ENCODE measurements at regions not wholly inside any gene's neighbourhood (a gene's known extent, or its start where the extent isn't known, plus 50 kb on each side); places are given as distances from the start of the nearest gene placed in this dataset.

DNA sequence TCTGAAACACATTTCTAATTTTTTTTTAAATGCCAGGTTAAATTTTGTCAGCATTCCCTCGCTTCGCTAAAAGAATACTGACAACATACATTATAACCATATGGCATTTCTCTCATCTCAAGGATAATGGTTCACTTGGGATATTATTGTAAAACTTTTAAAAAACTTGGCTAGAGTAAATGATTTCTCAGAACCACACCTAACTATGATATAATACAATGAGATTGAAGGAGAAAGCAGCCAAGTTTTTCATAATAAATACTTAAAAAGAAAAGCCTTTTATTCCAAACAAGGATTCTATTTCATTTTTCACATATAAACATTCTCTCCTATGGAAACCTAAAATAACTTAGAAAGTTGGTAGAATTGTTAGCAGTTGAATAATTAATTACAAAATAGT, 413.9 kb downstream of the HGF start:
- no peak for DNase-seq (ENCODE audit: low read depth, low spot score)
- Histone ChIP-seq H3K27me3 (ENCODE audit: insufficient read depth, insufficient read length) (no peaks in the 10 kb centered on the region), H3K9ac (ENCODE audit: insufficient read length, low read depth) (no peak overlapping the region), H3K4me3 (ENCODE audit: insufficient read length, low read depth) (no peak overlapping the region), H3K9me3 (ENCODE audit: insufficient read depth, low read length) (no peaks in the 10 kb centered on the region), H3K4me1 (ENCODE audit: insufficient read depth, insufficient read length) (no peaks in the 10 kb centered on the region), H3K36me3 (ENCODE audit: insufficient read depth, insufficient read length, low read length) (no peaks in the 10 kb centered on the region)
- TF ChIP-seq YY1 (IDR thresholded peaks at IDR 0.05; ENCODE audit: insufficient read depth, insufficient read length) (no peak), SUZ12 (IDR thresholded peaks at IDR 0.05; ENCODE audit: extremely low read depth, insufficient read depth, insufficient read length) (no peak)

DNA sequence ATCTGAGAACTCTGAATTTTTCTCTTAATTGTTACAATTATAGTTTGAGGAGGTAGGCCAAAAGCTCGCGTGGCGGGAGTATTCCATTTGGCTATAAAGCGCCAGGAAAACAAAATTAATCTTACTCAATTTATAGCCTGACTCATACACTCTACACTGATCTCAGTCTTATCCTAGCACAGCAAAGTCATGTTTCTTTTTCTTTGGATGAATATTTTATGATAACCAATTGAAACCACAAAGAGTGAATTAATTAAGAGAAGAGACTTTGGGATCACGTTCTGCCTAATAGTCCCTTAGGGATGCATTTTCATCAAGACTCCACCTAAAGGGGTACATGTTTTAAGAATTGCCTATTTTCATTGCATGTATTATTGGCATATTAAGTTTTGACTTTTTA, 420.8 kb downstream of the HGF start:
- no peaks in the 10 kb centered on the region for H3K36me3 ChIP-seq (ENCODE audit: insufficient read depth, insufficient read length, low read length)
- no peak overlapping the region for H3K9ac ChIP-seq (ENCODE audit: insufficient read length, low read depth)
- TF ChIP-seq YY1 (IDR thresholded peaks at IDR 0.05; ENCODE audit: insufficient read depth, insufficient read length) = no peak
- no peak for TF ChIP-seq SUZ12 (IDR thresholded peaks at IDR 0.05; ENCODE audit: extremely low read depth, insufficient read depth, insufficient read length)
- TF ChIP-seq ZNF274 (IDR thresholded peaks at IDR 0.05; ENCODE audit: low read depth, low read length) = no peak
- no peaks in the 10 kb centered on the region for H3K27me3 ChIP-seq (ENCODE audit: insufficient read depth, insufficient read length)
- H3K4me1 ChIP-seq (ENCODE audit: insufficient read depth, insufficient read length) = no peaks in the 10 kb centered on the region
- DNase-seq (ENCODE audit: low read depth, low spot score) = no peak
- H3K4me3 ChIP-seq (ENCODE audit: insufficient read length, low read depth) = no peak overlapping the region
- no peaks in the 10 kb centered on the region for H3K9me3 ChIP-seq (ENCODE audit: insufficient read depth, low read length)

DNA sequence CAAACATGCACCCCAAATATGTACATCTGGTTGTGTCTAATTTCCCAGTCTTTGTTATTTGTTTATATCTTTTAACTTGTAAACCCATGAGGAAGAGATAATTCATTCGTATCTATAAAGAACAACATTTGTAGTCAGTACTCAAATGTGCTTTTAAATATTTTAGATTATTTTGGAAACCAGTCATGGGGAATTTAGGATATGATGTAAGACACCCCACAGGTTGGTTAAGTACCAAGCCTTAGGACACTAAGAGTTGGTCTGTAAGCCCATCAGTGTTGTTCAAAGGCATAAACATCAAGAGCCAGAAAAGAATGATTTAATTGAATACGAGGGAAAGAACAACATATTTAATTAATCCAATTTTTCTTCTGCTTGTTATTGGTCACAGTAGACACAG, 421.1 kb upstream of the SEMA3C start:
- Histone ChIP-seq H3K9ac (ENCODE audit: insufficient read length, low read depth) (no peak overlapping the region), H3K4me1 (ENCODE audit: insufficient read depth, insufficient read length) (no peaks in the 10 kb centered on the region), H3K36me3 (ENCODE audit: insufficient read depth, insufficient read length, low read length) (no peaks in the 10 kb centered on the region), H3K4me3 (ENCODE audit: insufficient read length, low read depth) (no peak overlapping the region), H3K9me3 (ENCODE audit: insufficient read depth, low read length) (no peaks in the 10 kb centered on the region), H3K27me3 (ENCODE audit: insufficient read depth, insufficient read length) (no peaks in the 10 kb centered on the region)
- TF ChIP-seq YY1 (IDR thresholded peaks at IDR 0.05; ENCODE audit: insufficient read depth, insufficient read length) (no peak), ZNF274 (IDR thresholded peaks at IDR 0.05; ENCODE audit: low read depth, low read length) (no peak), SUZ12 (IDR thresholded peaks at IDR 0.05; ENCODE audit: extremely low read depth, insufficient read depth, insufficient read length) (no peak)
- no peak for DNase-seq (ENCODE audit: low read depth, low spot score)

DNA sequence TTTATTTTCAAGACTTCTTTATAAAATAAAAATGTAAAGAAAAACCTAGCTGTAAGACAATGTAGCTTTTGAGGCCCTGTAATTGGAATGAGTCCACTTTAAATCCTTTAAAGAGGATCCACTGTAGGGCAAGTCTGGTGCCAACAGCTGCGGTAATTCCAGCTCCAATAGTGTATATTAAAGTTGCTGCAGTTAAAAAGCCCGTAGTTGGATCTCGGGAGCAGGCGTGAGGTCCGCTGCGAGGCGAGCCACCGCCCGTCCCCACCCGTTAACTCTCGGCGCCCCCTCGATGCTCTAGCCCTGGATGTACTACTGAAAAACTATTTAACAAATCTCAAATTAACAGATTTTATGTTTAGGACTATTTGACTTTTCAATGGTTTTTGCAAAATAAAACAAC, 414.7 kb upstream of the SEMA3C start:
- Histone ChIP-seq H3K9ac (ENCODE audit: insufficient read length, low read depth) (no peak overlapping the region), H3K27me3 (ENCODE audit: insufficient read depth, insufficient read length) (no peaks in the 10 kb centered on the region), H3K4me3 (ENCODE audit: insufficient read length, low read depth) (no peak overlapping the region), H3K9me3 (ENCODE audit: insufficient read depth, low read length) (no peaks in the 10 kb centered on the region), H3K36me3 (ENCODE audit: insufficient read depth, insufficient read length, low read length) (no peaks in the 10 kb centered on the region), H3K4me1 (ENCODE audit: insufficient read depth, insufficient read length) (no peaks in the 10 kb centered on the region)
- DNase-seq (ENCODE audit: low read depth, low spot score) = no peak
- TF ChIP-seq ZNF274 (IDR thresholded peaks at IDR 0.05; ENCODE audit: low read depth, low read length) (no peak), YY1 (IDR thresholded peaks at IDR 0.05; ENCODE audit: insufficient read depth, insufficient read length) (no peak), SUZ12 (IDR thresholded peaks at IDR 0.05; ENCODE audit: extremely low read depth, insufficient read depth, insufficient read length) (no peak)

DNA sequence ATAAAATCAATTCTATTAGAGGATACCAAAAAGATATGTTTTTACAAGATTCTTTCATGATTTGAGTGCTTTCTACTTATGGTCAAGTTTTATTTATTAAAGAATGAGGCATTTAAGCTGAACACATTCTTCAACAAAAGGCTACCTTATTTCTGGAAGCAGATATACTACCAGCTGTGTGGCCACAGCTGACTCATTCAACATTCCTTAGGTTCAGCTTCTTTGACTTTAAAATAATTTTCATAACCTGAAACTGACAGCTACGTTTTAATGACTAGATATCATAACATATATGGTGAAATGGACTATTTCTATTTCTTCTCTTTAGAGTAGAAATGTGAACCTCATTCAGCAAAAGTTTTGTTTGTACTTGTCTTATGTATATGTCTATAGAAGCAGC, 414.2 kb upstream of the SEMA3C start:
- H3K36me3 ChIP-seq (ENCODE audit: insufficient read depth, insufficient read length, low read length) = no peaks in the 10 kb centered on the region
- H3K4me1 ChIP-seq (ENCODE audit: insufficient read depth, insufficient read length) = no peaks in the 10 kb centered on the region
- H3K27me3 ChIP-seq (ENCODE audit: insufficient read depth, insufficient read length) = no peaks in the 10 kb centered on the region
- DNase-seq (ENCODE audit: low read depth, low spot score) = no peak
- H3K9ac ChIP-seq (ENCODE audit: insufficient read length, low read depth) = no peak overlapping the region
- TF ChIP-seq ZNF274 (IDR thresholded peaks at IDR 0.05; ENCODE audit: low read depth, low read length) (no peak), YY1 (IDR thresholded peaks at IDR 0.05; ENCODE audit: insufficient read depth, insufficient read length) (no peak), SUZ12 (IDR thresholded peaks at IDR 0.05; ENCODE audit: extremely low read depth, insufficient read depth, insufficient read length) (no peak)
- no peak overlapping the region for H3K4me3 ChIP-seq (ENCODE audit: insufficient read length, low read depth)
- no peaks in the 10 kb centered on the region for H3K9me3 ChIP-seq (ENCODE audit: insufficient read depth, low read length)

DNA sequence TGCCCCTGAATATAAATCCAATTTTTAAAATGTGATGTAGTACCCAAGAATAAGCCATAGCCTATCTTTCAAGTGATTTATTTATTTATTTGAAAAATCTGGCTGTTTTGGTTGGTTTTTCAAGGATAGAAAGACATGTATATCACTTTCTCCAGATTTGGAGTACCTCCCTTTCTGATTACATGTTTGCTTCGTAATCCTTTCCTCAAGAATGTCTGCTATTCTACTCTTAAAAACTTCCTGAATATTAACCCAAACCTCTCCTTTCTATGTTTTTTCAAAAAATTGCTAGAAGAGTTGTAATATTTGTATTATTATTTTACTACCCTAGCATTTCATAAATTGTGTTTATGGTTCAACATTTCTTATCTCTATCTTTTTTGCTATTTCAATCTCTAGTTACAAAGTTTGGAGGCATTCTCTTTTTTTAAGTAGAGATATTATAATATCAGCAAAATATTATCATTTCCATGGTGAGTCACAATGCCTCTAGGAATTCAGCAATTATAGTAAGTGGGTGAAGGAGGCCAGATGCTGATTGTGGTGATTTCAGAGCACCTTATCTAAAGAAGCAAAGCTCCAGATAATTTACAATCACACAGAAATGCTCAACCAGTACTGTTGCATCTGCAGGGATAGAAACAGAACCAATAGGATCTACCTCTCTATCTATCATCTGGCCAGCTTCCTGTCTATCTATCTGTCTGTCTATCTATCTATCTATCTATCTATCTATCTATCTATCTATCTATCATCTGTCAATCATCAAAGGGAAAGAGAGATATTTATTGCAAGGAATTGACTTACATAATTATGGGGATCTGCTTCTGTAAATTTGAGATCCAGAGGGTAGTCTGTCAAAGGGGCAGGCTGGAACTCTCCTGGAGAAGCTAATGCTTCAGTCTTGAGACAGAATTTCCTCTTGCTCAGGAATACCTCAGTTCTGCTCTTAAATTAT, 412.5 kb upstream of the SEMA3C start:
- DNase-seq (ENCODE audit: low read depth, low spot score) = no peak
- Histone ChIP-seq H3K9me3 (ENCODE audit: insufficient read depth, low read length) (no peaks in the 10 kb centered on the region), H3K36me3 (ENCODE audit: insufficient read depth, insufficient read length, low read length) (no peaks in the 10 kb centered on the region), H3K27me3 (ENCODE audit: insufficient read depth, insufficient read length) (no peaks in the 10 kb centered on the region), H3K9ac (ENCODE audit: insufficient read length, low read depth) (no peak overlapping the region), H3K4me3 (ENCODE audit: insufficient read length, low read depth) (no peak overlapping the region), H3K4me1 (ENCODE audit: insufficient read depth, insufficient read length) (no peaks in the 10 kb centered on the region)
- TF ChIP-seq ZNF274 (IDR thresholded peaks at IDR 0.05; ENCODE audit: low read depth, low read length) = no peak
- no peak for TF ChIP-seq SUZ12 (IDR thresholded peaks at IDR 0.05; ENCODE audit: extremely low read depth, insufficient read depth, insufficient read length)
- no peak for TF ChIP-seq YY1 (IDR thresholded peaks at IDR 0.05; ENCODE audit: insufficient read depth, insufficient read length)

DNA sequence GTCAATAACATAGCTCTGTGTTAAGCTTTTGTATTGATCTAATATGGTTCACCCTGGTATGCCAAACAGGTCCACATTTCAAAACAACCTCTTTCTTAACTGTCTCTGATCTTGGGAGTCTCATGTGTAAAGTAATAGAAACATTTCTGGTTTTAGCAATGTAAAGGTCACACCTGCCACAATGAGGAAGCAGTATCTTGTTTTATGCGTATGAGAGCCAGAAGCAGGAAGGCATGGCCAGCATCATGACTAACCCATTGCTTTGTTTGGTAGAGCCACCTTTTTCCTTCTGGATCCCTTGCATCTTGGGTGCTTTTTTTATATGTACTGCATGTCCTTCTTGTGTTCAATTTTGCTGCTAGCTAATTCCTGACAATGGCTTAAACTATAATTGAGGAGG, 411.3 kb upstream of the SEMA3C start:
- no peaks in the 10 kb centered on the region for H3K4me1 ChIP-seq (ENCODE audit: insufficient read depth, insufficient read length)
- no peak for TF ChIP-seq SUZ12 (IDR thresholded peaks at IDR 0.05; ENCODE audit: extremely low read depth, insufficient read depth, insufficient read length)
- TF ChIP-seq ZNF274 (IDR thresholded peaks at IDR 0.05; ENCODE audit: low read depth, low read length) = no peak
- no peak overlapping the region for H3K9ac ChIP-seq (ENCODE audit: insufficient read length, low read depth)
- H3K4me3 ChIP-seq (ENCODE audit: insufficient read length, low read depth) = no peak overlapping the region
- no peaks in the 10 kb centered on the region for H3K36me3 ChIP-seq (ENCODE audit: insufficient read depth, insufficient read length, low read length)
- H3K27me3 ChIP-seq (ENCODE audit: insufficient read depth, insufficient read length) = no peaks in the 10 kb centered on the region
- no peak for DNase-seq (ENCODE audit: low read depth, low spot score)
- no peaks in the 10 kb centered on the region for H3K9me3 ChIP-seq (ENCODE audit: insufficient read depth, low read length)
